HepG2 (cell line): ENCODE measurements at regions not wholly inside any gene's neighbourhood (a gene's known extent, or its start where the extent isn't known, plus 50 kb on each side); places are given as distances from the start of the nearest gene placed in this dataset.

Experiments used
- CENPT ChIP-seq: sonication (generic); formaldehyde crosslinking; IDR thresholded peaks from 2 replicates; pipeline ENCODE4 v1.8.0; 2022; ENCODE audit warnings: low read depth, mild to moderate bottlenecking, moderate library complexity, missing genetic modification reagents
- CREM ChIP-seq, 2 experiments: sonication (generic) in 1 of 2; formaldehyde crosslinking in 1 of 2; IDR thresholded peaks; 2 replicates each; pipeline versions ENCODE4 v1.4.0 to v1.6.1; 2016 to 2020; ENCODE audit warnings: antibody characterized with exemption in 1 of 2, mild to moderate bottlenecking in 1 of 2, missing genetic modification reagents in 1 of 2
- FOXK2 ChIP-seq: fragments of 450-650 bp; IDR thresholded peaks from 2 replicates; pipeline ENCODE4 v1.6.1; 2016
- GABPA ChIP-seq, 2 experiments: IDR thresholded peaks; 2 replicates each; pipeline ENCODE4 v1.6.1; 2011 to 2016; ENCODE audit warnings: low read depth in 2 of 2, low read length in 1 of 2, missing biosample characterization in 1 of 2, missing genetic modification characterization in 1 of 2
- PHF21A ChIP-seq: sonication (generic); formaldehyde crosslinking; IDR thresholded peaks from 2 replicates; pipeline ENCODE4 v1.5.0; 2020; ENCODE audit warnings: mild to moderate bottlenecking, missing genetic modification reagents
- ZNF235 ChIP-seq: sonication (generic); formaldehyde crosslinking; IDR thresholded peaks from 2 replicates; pipeline ENCODE4 v1.8.1; 2023; ENCODE audit warnings: mild to moderate bottlenecking, missing genetic modification reagents, borderline replicate concordance
- ZNF616 ChIP-seq: sonication (generic); formaldehyde crosslinking; IDR thresholded peaks from 2 replicates; pipeline ENCODE4 v1.5.0; 2020; ENCODE audit warnings: low read depth, mild to moderate bottlenecking, missing genetic modification reagents
- ZNF7 ChIP-seq: IDR thresholded peaks from 2 replicates; pipeline ENCODE4 v1.6.1; 2016; ENCODE audit warnings: missing biosample characterization, missing genetic modification reagents
- TF ChIP-seq, protein P1 (sequence below): sonication (generic); formaldehyde crosslinking; conservative IDR thresholded peaks from 2 replicates; pipeline ENCODE4 v1.8.0; 2022; ENCODE audit warnings: low read depth, missing genetic modification reagents
- TF ChIP-seq, protein P2 (sequence below): sonication (generic); formaldehyde crosslinking; IDR thresholded peaks from 2 replicates; pipeline ENCODE4 v1.5.0; 2020; ENCODE audit warnings: mild to moderate bottlenecking, missing genetic modification reagents, borderline replicate concordance
- TF ChIP-seq, protein P3 (sequence below), 2 experiments: sonication (generic) in 1 of 2; formaldehyde crosslinking in 1 of 2; IDR thresholded peaks; 2 replicates each; pipeline versions ENCODE4 v1.4.0 to v1.6.1; 2016 to 2020; ENCODE audit warnings: borderline replicate concordance in 1 of 2, low read depth in 1 of 2, mild to moderate bottlenecking in 1 of 2, missing genetic modification reagents in 1 of 2
- TF ChIP-seq, protein P4 (sequence below): sonication (generic); formaldehyde crosslinking; IDR thresholded peaks from 2 replicates; pipeline ENCODE4 v1.5.0; 2020; ENCODE audit warnings: missing genetic modification reagents, mild to moderate bottlenecking, borderline replicate concordance
- TF ChIP-seq, protein P5 (sequence below): sonication (generic); formaldehyde crosslinking; IDR thresholded peaks from 2 replicates; pipeline ENCODE4 v1.5.1; 2020; ENCODE audit warnings: mild to moderate bottlenecking, missing genetic modification reagents

DNA sequence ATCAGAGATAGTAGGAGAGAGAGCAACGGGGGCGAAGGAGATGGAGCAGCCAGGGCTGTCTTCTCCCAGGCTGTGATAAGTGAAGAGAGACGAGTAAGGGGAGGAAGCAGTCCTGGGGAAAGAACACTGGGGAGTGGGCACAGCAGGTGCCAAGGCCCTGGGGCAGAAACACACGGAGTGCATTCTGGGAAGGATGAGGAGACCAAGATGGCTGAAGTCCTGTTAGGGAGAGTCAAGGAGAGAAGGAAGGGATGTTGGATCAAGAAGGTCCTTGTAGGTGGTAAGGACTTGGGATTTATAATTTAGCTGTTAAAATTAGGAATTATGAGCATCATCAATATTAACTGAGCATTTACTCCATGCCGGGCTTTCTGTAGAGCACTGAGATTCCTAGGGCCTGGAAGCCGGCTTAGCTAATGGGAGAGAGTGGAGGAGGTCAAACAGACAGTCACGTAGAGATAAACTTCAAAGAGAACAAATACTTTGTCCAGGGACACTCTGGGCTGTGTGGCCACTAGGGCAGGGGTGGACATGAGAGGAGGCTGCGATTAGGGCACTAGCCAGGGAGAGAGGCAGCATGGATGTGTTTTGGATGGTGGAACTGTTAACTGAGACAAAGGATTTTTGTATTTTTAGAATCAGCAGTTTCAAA, 134.2 kb upstream of the PEG3 start (continued):
- TF ChIP-seq, protein P1, sequence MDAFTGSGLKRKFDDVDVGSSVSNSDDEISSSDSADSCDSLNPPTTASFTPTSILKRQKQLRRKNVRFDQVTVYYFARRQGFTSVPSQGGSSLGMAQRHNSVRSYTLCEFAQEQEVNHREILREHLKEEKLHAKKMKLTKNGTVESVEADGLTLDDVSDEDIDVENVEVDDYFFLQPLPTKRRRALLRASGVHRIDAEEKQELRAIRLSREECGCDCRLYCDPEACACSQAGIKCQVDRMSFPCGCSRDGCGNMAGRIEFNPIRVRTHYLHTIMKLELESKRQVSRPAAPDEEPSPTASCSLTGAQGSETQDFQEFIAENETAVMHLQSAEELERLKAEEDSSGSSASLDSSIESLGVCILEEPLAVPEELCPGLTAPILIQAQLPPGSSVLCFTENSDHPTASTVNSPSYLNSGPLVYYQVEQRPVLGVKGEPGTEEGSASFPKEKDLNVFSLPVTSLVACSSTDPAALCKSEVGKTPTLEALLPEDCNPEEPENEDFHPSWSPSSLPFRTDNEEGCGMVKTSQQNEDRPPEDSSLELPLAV (CRISPR knock-in tag) = no peak
- TF ChIP-seq CENPT (no peak), ZNF7 (CRISPR knock-in tag) (0 out of 2 replicates have a peak, but pooled peaks have one; percentile 3), ZNF235 (CRISPR knock-in tag) (0 out of 2 replicates have a peak, but pooled peaks have one; percentile 17), PHF21A (CRISPR knock-in tag) (peak; percentile 73), CREM (IDR thresholded peaks at IDR 0.05) (peak; percentile 84), CREM (CRISPR knock-in tag; IDR thresholded peaks at IDR 0.05) (no peak), FOXK2 (no peak), ZNF616 (no peak), GABPA (IDR thresholded peaks at IDR 0.05; ENCODE audit: low read depth, low read length) (no peak), GABPA (CRISPR knock-in tag; IDR thresholded peaks at IDR 0.05; ENCODE audit: low read depth) (peak; percentile 45; the same call in 1 of the 2 replicates)
- TF ChIP-seq, protein P2, sequence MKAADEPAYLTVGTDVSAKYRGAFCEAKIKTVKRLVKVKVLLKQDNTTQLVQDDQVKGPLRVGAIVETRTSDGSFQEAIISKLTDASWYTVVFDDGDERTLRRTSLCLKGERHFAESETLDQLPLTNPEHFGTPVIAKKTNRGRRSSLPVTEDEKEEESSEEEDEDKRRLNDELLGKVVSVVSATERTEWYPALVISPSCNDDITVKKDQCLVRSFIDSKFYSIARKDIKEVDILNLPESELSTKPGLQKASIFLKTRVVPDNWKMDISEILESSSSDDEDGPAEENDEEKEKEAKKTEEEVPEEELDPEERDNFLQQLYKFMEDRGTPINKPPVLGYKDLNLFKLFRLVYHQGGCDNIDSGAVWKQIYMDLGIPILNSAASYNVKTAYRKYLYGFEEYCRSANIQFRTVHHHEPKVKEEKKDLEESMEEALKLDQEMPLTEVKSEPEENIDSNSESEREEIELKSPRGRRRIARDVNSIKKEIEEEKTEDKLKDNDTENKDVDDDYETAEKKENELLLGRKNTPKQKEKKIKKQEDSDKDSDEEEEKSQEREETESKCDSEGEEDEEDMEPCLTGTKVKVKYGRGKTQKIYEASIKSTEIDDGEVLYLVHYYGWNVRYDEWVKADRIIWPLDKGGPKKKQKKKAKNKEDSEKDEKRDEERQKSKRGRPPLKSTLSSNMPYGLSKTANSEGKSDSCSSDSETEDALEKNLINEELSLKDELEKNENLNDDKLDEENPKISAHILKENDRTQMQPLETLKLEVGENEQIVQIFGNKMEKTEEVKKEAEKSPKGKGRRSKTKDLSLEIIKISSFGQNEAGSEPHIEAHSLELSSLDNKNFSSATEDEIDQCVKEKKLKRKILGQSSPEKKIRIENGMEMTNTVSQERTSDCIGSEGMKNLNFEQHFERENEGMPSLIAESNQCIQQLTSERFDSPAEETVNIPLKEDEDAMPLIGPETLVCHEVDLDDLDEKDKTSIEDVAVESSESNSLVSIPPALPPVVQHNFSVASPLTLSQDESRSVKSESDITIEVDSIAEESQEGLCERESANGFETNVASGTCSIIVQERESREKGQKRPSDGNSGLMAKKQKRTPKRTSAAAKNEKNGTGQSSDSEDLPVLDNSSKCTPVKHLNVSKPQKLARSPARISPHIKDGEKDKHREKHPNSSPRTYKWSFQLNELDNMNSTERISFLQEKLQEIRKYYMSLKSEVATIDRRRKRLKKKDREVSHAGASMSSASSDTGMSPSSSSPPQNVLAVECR (CRISPR knock-in tag) = no peak; the same call in 1 of the 2 replicates
- TF ChIP-seq, protein P3, sequence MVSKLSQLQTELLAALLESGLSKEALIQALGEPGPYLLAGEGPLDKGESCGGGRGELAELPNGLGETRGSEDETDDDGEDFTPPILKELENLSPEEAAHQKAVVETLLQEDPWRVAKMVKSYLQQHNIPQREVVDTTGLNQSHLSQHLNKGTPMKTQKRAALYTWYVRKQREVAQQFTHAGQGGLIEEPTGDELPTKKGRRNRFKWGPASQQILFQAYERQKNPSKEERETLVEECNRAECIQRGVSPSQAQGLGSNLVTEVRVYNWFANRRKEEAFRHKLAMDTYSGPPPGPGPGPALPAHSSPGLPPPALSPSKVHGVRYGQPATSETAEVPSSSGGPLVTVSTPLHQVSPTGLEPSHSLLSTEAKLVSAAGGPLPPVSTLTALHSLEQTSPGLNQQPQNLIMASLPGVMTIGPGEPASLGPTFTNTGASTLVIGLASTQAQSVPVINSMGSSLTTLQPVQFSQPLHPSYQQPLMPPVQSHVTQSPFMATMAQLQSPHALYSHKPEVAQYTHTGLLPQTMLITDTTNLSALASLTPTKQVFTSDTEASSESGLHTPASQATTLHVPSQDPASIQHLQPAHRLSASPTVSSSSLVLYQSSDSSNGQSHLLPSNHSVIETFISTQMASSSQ (IDR thresholded peaks at IDR 0.05; ENCODE audit: low read depth) = peak; percentile 60; the same call in 1 of the 2 replicates
- TF ChIP-seq, protein P3 (CRISPR knock-in tag; IDR thresholded peaks at IDR 0.05; ENCODE audit: borderline replicate concordance) = peak; percentile 39; the same call in 1 of the 2 replicates
- TF ChIP-seq, protein P4, sequence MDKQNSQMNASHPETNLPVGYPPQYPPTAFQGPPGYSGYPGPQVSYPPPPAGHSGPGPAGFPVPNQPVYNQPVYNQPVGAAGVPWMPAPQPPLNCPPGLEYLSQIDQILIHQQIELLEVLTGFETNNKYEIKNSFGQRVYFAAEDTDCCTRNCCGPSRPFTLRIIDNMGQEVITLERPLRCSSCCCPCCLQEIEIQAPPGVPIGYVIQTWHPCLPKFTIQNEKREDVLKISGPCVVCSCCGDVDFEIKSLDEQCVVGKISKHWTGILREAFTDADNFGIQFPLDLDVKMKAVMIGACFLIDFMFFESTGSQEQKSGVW (CRISPR knock-in tag) = no peak
- TF ChIP-seq, protein P5, sequence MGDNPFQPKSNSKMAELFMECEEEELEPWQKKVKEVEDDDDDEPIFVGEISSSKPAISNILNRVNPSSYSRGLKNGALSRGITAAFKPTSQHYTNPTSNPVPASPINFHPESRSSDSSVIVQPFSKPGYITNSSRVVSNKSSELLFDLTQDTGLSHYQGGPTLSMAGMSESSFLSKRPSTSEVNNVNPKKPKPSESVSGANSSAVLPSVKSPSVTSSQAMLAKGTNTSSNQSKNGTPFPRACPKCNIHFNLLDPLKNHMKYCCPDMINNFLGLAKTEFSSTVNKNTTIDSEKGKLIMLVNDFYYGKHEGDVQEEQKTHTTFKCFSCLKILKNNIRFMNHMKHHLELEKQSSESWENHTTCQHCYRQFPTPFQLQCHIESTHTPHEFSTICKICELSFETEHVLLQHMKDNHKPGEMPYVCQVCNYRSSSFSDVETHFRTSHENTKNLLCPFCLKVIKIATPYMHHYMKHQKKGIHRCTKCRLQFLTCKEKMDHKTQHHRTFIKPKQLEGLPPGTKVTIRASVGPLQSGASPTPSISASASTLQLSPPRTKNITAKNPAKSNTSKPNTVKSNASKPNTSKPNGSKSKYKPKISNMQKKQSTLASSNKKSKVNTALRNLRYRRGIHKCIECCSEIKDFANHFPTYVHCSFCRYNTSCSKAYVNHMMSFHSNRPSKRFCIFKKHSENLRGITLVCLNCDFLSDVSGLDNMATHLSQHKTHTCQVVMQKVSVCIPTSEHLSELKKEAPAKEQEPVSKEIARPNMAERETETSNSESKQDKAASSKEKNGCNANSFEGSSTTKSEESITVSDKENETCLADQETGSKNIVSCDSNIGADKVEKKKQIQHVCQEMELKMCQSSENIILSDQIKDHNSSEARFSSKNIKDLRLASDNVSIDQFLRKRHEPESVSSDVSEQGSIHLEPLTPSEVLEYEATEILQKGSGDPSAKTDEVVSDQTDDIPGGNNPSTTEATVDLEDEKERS (CRISPR knock-in tag) = peak; percentile 70; the same call in 1 of the 2 replicates
